ENCODE measurements at regions not wholly inside any gene's neighbourhood (a gene's known extent, or its start where the extent isn't known, plus 50 kb on each side); places are given as distances from the start of the nearest gene placed in this dataset.

DNA sequence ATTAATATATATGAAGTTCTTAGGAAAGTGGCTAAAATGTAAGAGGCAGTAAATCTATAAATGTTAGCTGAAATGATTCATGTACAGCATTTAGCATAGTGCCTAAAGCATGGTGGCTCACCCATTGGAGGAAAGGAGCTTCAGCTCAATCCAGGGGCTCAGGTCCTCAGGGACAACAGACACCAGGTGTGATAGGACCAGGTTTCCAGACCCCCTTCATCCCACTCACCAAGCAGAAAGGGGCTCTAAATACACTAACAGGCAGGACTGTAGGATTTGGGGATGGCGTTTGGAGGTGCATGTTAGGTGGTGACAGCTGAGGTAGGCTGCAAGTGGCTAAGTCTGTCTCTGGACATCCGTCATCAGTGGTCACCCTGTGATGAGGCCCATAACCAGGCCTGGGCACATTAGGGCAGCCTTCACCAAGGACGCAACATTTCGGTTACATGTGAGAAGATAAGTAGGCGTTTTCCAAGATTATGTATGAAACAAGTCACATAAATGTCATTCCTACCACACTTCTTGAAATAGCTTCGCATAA lies 233.1 kb downstream of the C1orf94 start:
- H3K36me3 ChIP-seq (ENCODE audit: insufficient read depth, low read length): no peaks in the 10 kb centered on the region
- TF ChIP-seq, protein P1, sequence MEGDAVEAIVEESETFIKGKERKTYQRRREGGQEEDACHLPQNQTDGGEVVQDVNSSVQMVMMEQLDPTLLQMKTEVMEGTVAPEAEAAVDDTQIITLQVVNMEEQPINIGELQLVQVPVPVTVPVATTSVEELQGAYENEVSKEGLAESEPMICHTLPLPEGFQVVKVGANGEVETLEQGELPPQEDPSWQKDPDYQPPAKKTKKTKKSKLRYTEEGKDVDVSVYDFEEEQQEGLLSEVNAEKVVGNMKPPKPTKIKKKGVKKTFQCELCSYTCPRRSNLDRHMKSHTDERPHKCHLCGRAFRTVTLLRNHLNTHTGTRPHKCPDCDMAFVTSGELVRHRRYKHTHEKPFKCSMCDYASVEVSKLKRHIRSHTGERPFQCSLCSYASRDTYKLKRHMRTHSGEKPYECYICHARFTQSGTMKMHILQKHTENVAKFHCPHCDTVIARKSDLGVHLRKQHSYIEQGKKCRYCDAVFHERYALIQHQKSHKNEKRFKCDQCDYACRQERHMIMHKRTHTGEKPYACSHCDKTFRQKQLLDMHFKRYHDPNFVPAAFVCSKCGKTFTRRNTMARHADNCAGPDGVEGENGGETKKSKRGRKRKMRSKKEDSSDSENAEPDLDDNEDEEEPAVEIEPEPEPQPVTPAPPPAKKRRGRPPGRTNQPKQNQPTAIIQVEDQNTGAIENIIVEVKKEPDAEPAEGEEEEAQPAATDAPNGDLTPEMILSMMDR (IDR thresholded peaks at IDR 0.05; ENCODE audit: borderline replicate concordance, extremely low read depth, low read length, poor library complexity, severe bottlenecking): no peak
- TF ChIP-seq EZH2 (IDR thresholded peaks at IDR 0.05; ENCODE audit: borderline replicate concordance, low read depth, low read length, severe bottlenecking): no peak
- no peaks in the 10 kb centered on the region for H3K9me3 ChIP-seq (ENCODE audit: insufficient read depth, low read length, severe bottlenecking)
- no peak overlapping the region for H3K9ac ChIP-seq (ENCODE audit: low read depth, low read length)
- no peaks in the 10 kb centered on the region for H3K27me3 ChIP-seq (ENCODE audit: insufficient read depth, low read length, poor library complexity)
- no peak overlapping the region for H3K4me2 ChIP-seq (ENCODE audit: insufficient read depth, low read length)
- no peaks in the 10 kb centered on the region for H3K79me2 ChIP-seq (ENCODE audit: insufficient read depth, low read length)
- no peak overlapping the region for H3K4me3 ChIP-seq (ENCODE audit: low read depth in 1 of 2, low read length in 2 of 2)
- H3K4me1 ChIP-seq (ENCODE audit: insufficient read depth, low read length): no peaks in the 10 kb centered on the region
- ATAC-seq (ENCODE audit: insufficient read depth, low read depth) (no peak), DNase-seq (no peak)
- no peak overlapping the region for H2AFZ ChIP-seq (ENCODE audit: low read depth, low read length)
- H4K20me1 ChIP-seq (ENCODE audit: insufficient read depth, low read length): no peaks in the 10 kb centered on the region
- no peak overlapping the region for H3K27ac ChIP-seq (ENCODE audit: low read length)

DNA sequence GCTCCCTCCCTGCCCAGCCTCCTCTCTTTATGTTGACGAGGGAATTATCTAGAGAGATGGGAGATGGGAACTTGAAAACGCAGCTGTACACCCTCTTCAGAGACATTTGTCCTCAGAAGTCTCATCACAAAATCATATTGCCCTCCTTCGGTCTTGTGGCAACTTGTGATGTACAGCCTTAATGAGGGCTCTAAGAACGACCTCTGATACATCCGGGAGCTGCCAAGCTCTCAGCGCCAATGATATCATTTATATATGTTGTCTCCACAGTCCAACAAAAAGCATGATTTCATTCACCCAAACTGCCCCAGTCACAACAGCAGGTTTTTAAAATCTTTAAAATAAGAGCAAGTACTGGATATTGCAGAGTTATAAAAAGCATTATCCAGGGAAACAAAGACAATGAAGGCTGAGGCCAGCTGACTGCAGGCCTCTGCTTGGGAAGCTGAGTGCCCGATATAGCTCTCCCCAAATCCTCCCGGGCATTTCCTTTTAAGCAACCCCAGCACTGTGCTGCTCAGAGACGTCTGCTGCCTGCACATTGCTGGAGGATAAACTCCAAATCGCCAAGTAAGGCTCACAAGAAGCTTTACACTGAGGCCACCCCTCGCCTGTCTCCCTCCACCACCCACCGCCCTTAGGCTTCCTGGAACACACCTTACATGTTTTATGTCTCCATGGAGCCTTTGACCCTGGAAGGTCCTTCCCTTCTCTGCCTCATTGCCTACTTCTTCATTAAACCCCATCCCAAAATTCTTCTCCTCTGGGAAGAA lies 236.1 kb downstream of the C1orf94 start:
- DNase-seq (no peak), ATAC-seq (ENCODE audit: insufficient read depth, low read depth) (no peak)
- no peaks in the 10 kb centered on the region for H3K4me1 ChIP-seq (ENCODE audit: insufficient read depth, low read length)
- H3K4me3 ChIP-seq (ENCODE audit: low read depth in 1 of 2, low read length in 2 of 2): no peak overlapping the region
- H3K36me3 ChIP-seq (ENCODE audit: insufficient read depth, low read length): no peaks in the 10 kb centered on the region
- H3K9ac ChIP-seq (ENCODE audit: low read depth, low read length): no peak overlapping the region
- no peak overlapping the region for H3K27ac ChIP-seq (ENCODE audit: low read length)
- no peaks in the 10 kb centered on the region for H4K20me1 ChIP-seq (ENCODE audit: insufficient read depth, low read length)
- H3K79me2 ChIP-seq (ENCODE audit: insufficient read depth, low read length): no peaks in the 10 kb centered on the region
- H3K27me3 ChIP-seq (ENCODE audit: insufficient read depth, low read length, poor library complexity): no peaks in the 10 kb centered on the region
- no peaks in the 10 kb centered on the region for H3K9me3 ChIP-seq (ENCODE audit: insufficient read depth, low read length, severe bottlenecking)
- H3K4me2 ChIP-seq (ENCODE audit: insufficient read depth, low read length): no peak overlapping the region
- TF ChIP-seq, protein P1 (IDR thresholded peaks at IDR 0.05; ENCODE audit: borderline replicate concordance, extremely low read depth, low read length, poor library complexity, severe bottlenecking): no peak
- no peak for TF ChIP-seq EZH2 (IDR thresholded peaks at IDR 0.05; ENCODE audit: borderline replicate concordance, low read depth, low read length, severe bottlenecking)
- H2AFZ ChIP-seq (ENCODE audit: low read depth, low read length): no peak overlapping the region

DNA sequence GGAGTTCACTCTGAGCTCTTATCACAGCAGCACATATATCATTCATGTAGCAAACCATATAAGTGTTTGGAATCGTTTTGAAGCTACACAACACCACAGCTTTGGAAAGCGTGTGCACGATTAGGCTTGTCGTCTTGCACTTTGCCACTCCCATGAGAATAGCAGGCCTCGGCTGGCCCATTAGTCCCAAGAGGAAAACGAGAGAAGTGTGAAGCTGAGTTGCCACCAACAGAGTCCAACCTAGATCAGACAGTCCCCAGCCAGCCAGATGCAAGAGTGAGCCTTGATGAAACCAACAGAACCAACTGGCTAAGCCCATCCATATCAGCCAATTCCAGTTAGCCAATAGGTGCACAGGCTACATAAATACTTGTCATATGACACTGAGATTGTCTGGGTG lies 238.4 kb downstream of the C1orf94 start:
- Histone ChIP-seq H3K36me3 (ENCODE audit: insufficient read depth, low read length) (no peaks in the 10 kb centered on the region), H3K9me3 (ENCODE audit: insufficient read depth, low read length, severe bottlenecking) (no peaks in the 10 kb centered on the region), H3K4me2 (ENCODE audit: insufficient read depth, low read length) (no peak overlapping the region), H3K4me3 (ENCODE audit: low read depth in 1 of 2, low read length in 2 of 2) (no peak overlapping the region), H3K79me2 (ENCODE audit: insufficient read depth, low read length) (no peaks in the 10 kb centered on the region), H3K27me3 (ENCODE audit: insufficient read depth, low read length, poor library complexity) (peaks cover 12% of the 10 kb centered on the region), H2AFZ (ENCODE audit: low read depth, low read length) (no peak overlapping the region), H3K27ac (ENCODE audit: low read length) (no peak overlapping the region), H3K4me1 (ENCODE audit: insufficient read depth, low read length) (no peaks in the 10 kb centered on the region), H3K9ac (ENCODE audit: low read depth, low read length) (no peak overlapping the region), H4K20me1 (ENCODE audit: insufficient read depth, low read length) (no peaks in the 10 kb centered on the region)
- DNase-seq (no peak), ATAC-seq (ENCODE audit: insufficient read depth, low read depth) (no peak)
- no peak for TF ChIP-seq EZH2 (IDR thresholded peaks at IDR 0.05; ENCODE audit: borderline replicate concordance, low read depth, low read length, severe bottlenecking)
- TF ChIP-seq, protein P1 (IDR thresholded peaks at IDR 0.05; ENCODE audit: borderline replicate concordance, extremely low read depth, low read length, poor library complexity, severe bottlenecking): no peak

All from DND-41 (cell line).